Putamen (tissue), 1 donor: ENCODE measurements at regions not wholly inside any gene's neighbourhood (a gene's known extent, or its start where the extent isn't known, plus 50 kb on each side); places are given as distances from the start of the nearest gene placed in this dataset.

Experiments
- DNase-seq: peaks from one replicate; pipeline ENCODE4 v3.0.0-alpha.2; 2016; ENCODE audit warnings: low spot score

GRCh38 chr12:132439333-132439904, 50.5 kb upstream of the FBRSL1 start:
- DNase-seq: no peak

DNA sequence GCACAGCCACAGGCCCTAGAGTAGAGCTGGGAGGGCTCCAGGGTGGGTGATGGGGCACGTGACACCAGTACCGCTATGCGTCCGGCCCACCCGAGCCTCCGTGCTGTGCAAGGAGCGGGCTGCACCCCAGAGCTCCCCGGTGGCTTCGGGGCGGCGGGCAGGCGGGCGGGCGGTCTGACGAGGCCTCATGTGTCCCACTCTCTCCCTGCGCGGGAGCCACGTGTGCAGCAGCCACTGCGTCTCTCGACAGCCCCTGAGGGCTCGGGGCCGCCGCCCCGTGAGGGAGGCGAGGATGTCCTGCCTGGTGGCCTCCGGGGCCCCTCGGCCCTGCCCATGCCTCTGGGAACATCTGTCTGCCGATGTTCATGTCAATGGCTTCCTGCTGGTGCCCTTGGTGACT, 51.2 kb upstream of the FBRSL1 start:
- DNase-seq: no peak

GRCh38 chr12:132437943-132438700, 51.8 kb upstream of the FBRSL1 start:
- no peak for DNase-seq

DNA sequence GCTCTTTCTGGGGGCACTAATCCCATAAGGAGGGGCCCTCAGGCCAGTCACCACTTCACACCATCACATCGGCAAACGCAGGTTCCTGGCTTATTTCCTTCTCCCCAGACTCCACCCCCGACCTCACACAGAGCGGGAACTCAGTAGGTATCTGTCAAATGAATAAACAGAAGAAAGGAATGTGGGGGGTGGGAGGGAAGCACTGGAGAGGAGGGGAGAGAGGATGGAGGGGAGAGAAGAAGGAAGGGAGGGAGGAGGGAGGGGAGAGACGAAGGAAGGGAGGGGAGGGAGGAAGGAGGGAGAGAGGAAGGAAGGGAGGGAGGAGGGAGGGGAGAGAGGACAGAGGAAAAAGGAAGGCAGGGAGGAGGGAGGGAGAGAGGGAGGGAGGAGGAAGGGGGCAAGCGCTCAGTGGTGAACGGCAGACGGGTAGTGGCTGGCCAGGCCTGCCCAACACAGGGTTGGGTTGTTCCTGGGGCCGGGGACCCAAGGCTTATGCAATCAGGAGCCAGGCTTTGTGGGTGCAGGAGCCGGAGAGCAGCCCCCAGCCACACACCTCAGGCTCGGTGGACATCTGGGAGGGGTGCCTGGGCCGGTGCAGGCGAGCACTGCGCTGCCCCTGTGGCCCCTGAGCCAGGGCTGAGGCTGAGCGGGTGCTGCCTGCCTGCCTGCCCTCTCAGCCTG, 52.6 kb upstream of the FBRSL1 start:
- DNase-seq: no peak

GRCh38 chr12:132436791-132437251, 53.1 kb upstream of the FBRSL1 start:
- no peak for DNase-seq

DNA sequence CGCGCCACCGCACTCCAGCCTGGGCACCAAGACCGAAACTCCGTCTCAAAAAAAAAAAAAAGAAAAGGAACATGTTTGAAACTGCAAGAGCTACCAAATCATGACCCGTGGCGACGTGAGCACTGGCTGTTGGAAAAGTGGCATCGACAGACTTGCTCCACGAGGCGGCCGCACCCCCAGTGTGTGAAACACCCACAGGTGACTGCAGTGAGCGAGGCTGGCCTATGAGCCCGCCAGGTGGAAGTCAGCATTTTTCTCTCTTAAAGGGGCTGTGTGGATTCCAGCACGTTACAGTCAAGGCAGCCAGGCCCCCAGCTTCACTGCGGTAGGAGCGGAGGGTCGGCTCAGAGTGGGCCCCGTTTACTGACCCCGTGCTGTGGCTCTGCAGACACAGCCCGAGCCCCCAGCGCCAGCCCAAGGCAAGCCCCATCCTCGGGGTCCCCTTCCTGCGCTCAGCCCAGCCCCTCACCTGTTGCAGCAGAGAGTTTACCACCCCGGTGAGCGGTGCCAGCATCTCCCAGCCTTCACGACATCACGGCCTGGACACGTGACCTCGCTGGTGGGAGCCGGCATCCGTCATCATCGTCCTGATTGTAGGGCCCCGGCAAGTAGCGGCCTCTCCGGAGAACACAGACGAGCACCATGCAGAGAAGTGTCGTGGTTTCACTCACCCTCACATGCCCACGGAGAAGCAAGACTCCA, 54.3 kb upstream of the FBRSL1 start:
- DNase-seq: no peak

- no peak for DNase-seq
Observed at GRCh38 chr12:132433641-132434395, 56.1 kb upstream of the FBRSL1 start.

- DNase-seq: no peak
Observed at GRCh38 chr12:132432721-132433577, 57.0 kb upstream of the FBRSL1 start.

- no peak for DNase-seq
Observed at GRCh38 chr12:132432126-132432705, 57.7 kb upstream of the FBRSL1 start.

- no peak for DNase-seq
Observed at GRCh38 chr12:132430838-132431774, 58.8 kb upstream of the FBRSL1 start.

GRCh38 chr12:132429946-132430643, 59.9 kb upstream of the FBRSL1 start:
- DNase-seq: no peak

DNA sequence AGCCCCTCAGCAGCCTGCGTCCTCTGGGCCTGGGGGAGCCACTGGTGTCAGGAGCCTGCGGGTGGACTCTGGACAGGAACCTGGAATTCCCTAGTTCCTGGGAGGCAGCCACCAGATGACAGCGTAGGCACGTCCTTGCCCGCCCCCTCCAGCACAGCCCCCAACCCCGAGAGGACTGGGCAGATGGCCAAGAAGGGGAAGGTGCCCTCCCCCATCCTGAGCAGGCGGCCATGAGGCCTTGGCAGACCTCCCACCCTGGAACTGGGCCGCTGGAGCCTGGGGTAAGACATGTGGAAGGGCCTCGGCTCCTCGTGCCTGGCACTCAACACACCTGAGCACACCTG, 60.4 kb upstream of the FBRSL1 start:
- DNase-seq: no peak

DNA sequence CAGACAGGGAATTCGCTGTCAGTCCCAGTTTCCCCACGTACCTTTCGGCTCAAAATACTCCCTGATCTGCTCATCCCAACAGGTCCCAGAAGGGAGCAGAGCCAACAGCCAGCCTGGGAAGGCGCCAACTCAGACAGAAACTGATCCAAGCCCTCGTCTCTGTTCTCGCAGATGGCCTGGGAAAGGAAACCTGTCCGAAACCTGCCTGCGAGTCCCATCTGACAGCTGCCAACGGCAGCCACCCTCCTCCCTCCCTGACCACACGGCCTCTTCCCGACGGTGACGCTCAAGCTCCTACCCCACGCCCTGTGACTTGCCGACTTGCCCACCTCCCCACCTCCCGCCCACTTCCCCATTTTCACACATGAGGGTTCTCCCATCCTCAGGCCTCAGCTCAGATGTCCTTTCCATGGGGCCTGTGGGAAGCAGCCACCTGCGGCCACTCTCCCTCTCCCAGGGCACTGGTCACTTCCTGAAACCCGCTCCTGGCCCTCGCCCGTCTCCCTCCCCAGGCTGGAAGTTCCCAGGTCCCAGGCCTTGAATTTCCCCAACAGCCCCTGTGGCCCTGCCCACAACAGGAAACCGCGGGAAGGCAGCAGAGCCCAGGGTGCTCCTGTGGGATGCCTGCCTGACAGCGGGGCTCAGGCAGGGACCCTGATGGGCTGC, 60.9 kb upstream of the FBRSL1 start:
- no peak for DNase-seq

GRCh38 chr12:132427999-132428935, 61.7 kb upstream of the FBRSL1 start:
- no peak for DNase-seq

- DNase-seq: no peak
Observed at GRCh38 chr12:132427174-132427768, 62.7 kb upstream of the FBRSL1 start.

DNA sequence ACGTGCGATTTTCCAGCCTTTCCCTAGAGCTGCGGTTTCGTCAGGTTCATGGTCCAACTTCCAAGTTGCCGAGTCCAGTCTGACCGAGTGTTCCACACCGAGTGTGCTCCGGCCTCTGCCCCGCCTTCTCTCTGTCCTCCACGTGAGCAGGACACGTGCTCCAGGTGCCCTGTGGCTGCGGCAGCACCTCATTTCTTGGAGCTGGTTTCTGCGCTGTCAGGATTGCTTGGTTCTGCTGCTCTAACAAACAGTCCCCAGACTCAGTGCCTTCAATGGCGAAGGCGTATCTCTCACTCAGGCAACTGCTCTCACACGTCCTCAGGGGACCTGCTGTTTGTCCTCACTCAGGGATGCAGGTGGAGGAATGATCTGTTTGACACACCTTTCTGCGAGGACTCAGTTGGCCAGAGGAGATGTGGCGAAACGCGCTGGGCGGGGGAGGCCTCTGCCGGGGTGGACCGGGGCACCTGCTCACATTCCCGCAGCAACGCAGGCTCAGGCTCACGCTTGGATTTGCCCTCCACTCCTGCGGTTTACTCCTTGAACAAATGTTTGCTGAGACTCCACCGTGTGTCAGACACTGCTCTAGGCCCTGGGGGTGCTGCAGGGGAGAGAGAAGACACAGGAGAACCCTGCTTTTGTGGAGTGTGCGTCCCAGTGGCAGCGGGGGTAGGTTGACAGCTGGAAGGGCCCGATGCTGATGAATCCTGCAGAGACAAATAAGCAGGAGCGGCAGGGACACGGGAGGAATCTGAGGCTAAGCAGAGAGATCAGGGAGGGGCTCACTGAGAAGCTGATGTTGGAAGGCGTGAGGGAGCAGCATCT, 63.4 kb upstream of the FBRSL1 start:
- DNase-seq: no peak
